IPS DF 4.7 (cell line): ENCODE measurements at regions not wholly inside any gene's neighbourhood (a gene's known extent, or its start where the extent isn't known, plus 50 kb on each side); places are given as distances from the start of the nearest gene placed in this dataset.
"Not testable (repeated sequence)": the region's sequence is repeated elsewhere in the genome, so short reads cannot be mapped to it uniquely, and the experiment has no call there.

Experiments used
- DNase-seq: peaks from one replicate; pipeline ENCODE4 v3.0.0-alpha.2; 2013; ENCODE audit warnings: low spot score; ENCODE audit errors: extremely low read depth

DNA sequence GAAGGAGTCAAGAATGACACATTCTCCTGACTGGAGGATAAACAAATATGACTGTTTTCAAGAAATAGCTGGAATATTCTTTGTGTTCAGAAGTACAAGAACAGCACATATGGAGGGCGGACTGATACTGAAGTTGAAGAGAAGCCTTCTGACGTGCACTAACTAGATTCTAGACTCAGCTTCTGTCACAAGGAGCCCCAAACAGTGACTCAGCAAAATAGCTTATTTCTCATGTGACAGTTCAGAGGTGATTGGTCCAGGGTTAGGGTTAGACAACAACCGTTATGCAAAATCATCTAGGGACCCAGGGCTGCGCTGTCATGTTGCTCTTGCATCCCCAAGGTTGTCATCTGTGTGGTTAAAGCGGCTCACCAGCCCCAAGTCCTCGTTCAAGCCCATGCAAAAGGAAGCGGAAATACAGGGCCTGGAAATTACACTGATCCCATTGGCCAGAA, 76.6 kb downstream of the LAT start:
- not testable (repeated sequence) for DNase-seq

- DNase-seq: not testable (repeated sequence)
Measured at GRCh38 chr16:29060022-29060810, 75.4 kb downstream of the LAT start.

- DNase-seq: not testable (repeated sequence)
Measured at GRCh38 chr16:29059575-29059974, 74.7 kb downstream of the LAT start.
